ENCODE measurements at regions not wholly inside any gene's neighbourhood (a gene's known extent, or its start where the extent isn't known, plus 50 kb on each side); places are given as distances from the start of the nearest gene placed in this dataset.

GRCh38 chr7:142477079-142477651, 219.3 kb upstream of the PRSS58 start:
- DNase-seq, result no peak
- WGBS, 2 donors, result 74 to 85% methylated on average over 3 of the region's 3 CpGs
- no peak overlapping the region for H3K27ac ChIP-seq
- no peaks in the 10 kb centered on the region for H3K36me3 ChIP-seq (ENCODE audit: low read depth, missing control alignments)
- no peaks in the 10 kb centered on the region for H3K9me3 ChIP-seq
- H3K4me1 ChIP-seq, result no peaks in the 10 kb centered on the region
- intact Hi-C loops (cut with DNase I; ENCODE audit: low total_unique reads), result no loop called here
- TF ChIP-seq POLR2A (IDR thresholded peaks at IDR 0.05) (no peak), CTCF (IDR thresholded peaks at IDR 0.05) (no peak)
- H3K27me3 ChIP-seq, result no peaks in the 10 kb centered on the region
- H3K4me3 ChIP-seq, result no peak overlapping the region

DNA sequence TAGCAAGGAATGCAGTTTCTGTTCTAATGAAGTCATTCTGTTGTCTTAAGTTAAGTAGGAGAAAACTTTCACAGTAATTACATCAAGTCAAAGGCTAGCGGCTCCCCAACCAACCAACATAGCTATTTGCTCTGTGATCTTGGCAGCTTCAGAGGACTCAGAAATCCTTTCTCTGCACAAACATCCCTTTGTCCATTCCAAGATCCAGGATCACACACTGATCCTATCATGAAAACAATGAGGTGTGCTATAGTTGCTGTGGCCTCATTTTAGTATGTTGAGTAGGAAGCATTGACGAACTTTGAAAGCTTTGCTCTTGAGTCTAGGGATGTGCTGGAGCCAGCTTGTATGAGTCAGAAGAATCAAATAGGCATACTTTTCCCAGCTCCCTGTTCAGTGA, 218.2 kb upstream of the PRSS58 start:
- H3K9me3 ChIP-seq, result no peaks in the 10 kb centered on the region
- no peaks in the 10 kb centered on the region for H3K4me1 ChIP-seq
- WGBS, 2 donors, result 73 to 78% methylated on average over 2 of the region's 2 CpGs
- H3K36me3 ChIP-seq (ENCODE audit: low read depth, missing control alignments), result no peaks in the 10 kb centered on the region
- intact Hi-C loops (cut with DNase I; ENCODE audit: low total_unique reads), result no loop called here
- no peak overlapping the region for H3K27ac ChIP-seq
- no peak for DNase-seq
- H3K4me3 ChIP-seq, result no peak overlapping the region
- no peak for TF ChIP-seq CTCF (IDR thresholded peaks at IDR 0.05)
- no peak for TF ChIP-seq POLR2A (IDR thresholded peaks at IDR 0.05)
- no peaks in the 10 kb centered on the region for H3K27me3 ChIP-seq

DNA sequence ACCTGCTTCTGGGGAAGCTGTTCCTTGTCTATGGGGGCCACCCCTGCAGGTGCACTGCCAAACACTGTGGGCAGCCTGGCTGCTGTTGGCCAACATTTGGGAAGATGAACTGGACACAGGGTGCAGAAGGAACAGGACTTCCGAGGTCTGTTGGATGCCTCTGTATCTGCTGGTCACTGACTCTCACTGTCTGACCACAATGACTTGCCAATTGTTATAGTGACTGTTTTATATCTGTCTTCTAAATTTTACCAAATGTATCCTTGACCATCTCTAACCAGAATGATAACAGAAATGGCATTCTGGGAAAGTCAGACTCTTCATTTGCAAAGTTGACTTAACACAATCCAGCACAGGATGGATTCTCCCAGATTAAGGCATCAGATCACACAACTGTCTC, 214.0 kb upstream of the PRSS58 start:
- intact Hi-C loops (cut with DNase I; ENCODE audit: low total_unique reads), result no loop called here
- H3K27ac ChIP-seq, result no peak overlapping the region
- H3K27me3 ChIP-seq, result no peaks in the 10 kb centered on the region
- no peaks in the 10 kb centered on the region for H3K9me3 ChIP-seq
- H3K4me3 ChIP-seq, result no peak overlapping the region
- WGBS, 2 donors, result 13 to 15% methylated on average over 1 of the region's 1 CpG
- no peaks in the 10 kb centered on the region for H3K36me3 ChIP-seq (ENCODE audit: low read depth, missing control alignments)
- H3K4me1 ChIP-seq, result no peaks in the 10 kb centered on the region
- TF ChIP-seq CTCF (IDR thresholded peaks at IDR 0.05) (no peak), POLR2A (IDR thresholded peaks at IDR 0.05) (no peak)
- no peak for DNase-seq

DNA sequence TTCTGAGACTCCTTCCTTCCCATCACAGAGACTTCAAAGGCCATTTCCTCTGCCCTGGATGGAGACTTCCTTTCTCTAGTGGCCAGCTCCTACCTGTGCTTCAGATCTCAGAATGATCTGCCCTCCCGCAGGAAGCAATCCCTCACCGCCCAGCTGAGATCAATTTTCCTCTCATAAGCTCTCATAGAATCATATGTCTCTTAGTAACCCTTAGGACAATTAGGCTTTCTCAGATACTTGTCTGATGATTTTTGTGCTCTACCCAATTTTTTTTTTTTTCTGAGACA, 212.6 kb upstream of the PRSS58 start:
- Histone ChIP-seq H3K36me3 (ENCODE audit: low read depth, missing control alignments) (no peaks in the 10 kb centered on the region), H3K27me3 (no peaks in the 10 kb centered on the region), H3K4me3 (no peak overlapping the region), H3K27ac (no peak overlapping the region), H3K9me3 (no peaks in the 10 kb centered on the region), H3K4me1 (no peaks in the 10 kb centered on the region)
- TF ChIP-seq POLR2A (IDR thresholded peaks at IDR 0.05) (no peak), CTCF (IDR thresholded peaks at IDR 0.05) (no peak)
- WGBS, 2 donors, result 79 to 90% methylated on average over 2 of the region's 2 CpGs
- DNase-seq, result no peak
- intact Hi-C loops (cut with DNase I; ENCODE audit: low total_unique reads), result no loop called here

GRCh38 chr7:142469696-142470543, 212.1 kb upstream of the PRSS58 start:
- no peaks in the 10 kb centered on the region for H3K27me3 ChIP-seq
- no peaks in the 10 kb centered on the region for H3K36me3 ChIP-seq (ENCODE audit: low read depth, missing control alignments)
- intact Hi-C loops (cut with DNase I; ENCODE audit: low total_unique reads), result no loop called here
- TF ChIP-seq POLR2A (IDR thresholded peaks at IDR 0.05), result no peak
- no peak for TF ChIP-seq CTCF (IDR thresholded peaks at IDR 0.05)
- H3K4me1 ChIP-seq, result no peaks in the 10 kb centered on the region
- no peak for DNase-seq
- no peak overlapping the region for H3K4me3 ChIP-seq
- WGBS, 2 donors, result 82 to 84% methylated on average over 8 to 11 of the region's 11 CpGs
- H3K9me3 ChIP-seq, result no peaks in the 10 kb centered on the region
- H3K27ac ChIP-seq, result no peak overlapping the region

Data from testis (tissue), 2 donors.